PC-9 (cell line): ENCODE measurements at regions not wholly inside any gene's neighbourhood (a gene's known extent, or its start where the extent isn't known, plus 50 kb on each side); places are given as distances from the start of the nearest gene placed in this dataset.

Experiments used
- BruUV-seq: library from RNA; stranded (reverse); fragments of 400-500 nt; replicated peaks from 2 replicates; lab custom pipeline; 2021; lab: Mats Ljungman, UMichigan
- CTCF ChIA-PET: fragments of 300-600 bp; sonication (Branson Sonifier 250); formaldehyde crosslinking; loops from one replicate; lab custom pipeline; 2022; ENCODE audit warnings: antibody characterized with exemption; lab: Charles Lee
- POLR2A ChIA-PET: fragments of 300-600 bp; sonication (Branson Sonifier 250); formaldehyde crosslinking; loops from one replicate; lab custom pipeline; 2022; ENCODE audit warnings: antibody characterized with exemption; ENCODE audit not compliant: unreplicated experiment; lab: Charles Lee
- DNase-seq, 2 experiments: peaks; one replicate each; pipeline versions ENCODE4 v3.0.0 to v3.0.0-alpha.2; 2015 to 2022; ENCODE audit warnings: mixed read lengths in 1 of 2
- H2AFZ ChIP-seq: fragments of 200-600 bp; sonication (generic); 2 replicates; pipeline ENCODE4 v1.8.1; 2017; ENCODE audit warnings: antibody characterized with exemption
- H3F3A ChIP-seq: fragments of 200-600 bp; sonication (generic); 2 replicates; pipeline ENCODE4 v1.8.1; 2017; ENCODE audit warnings: antibody characterized with exemption, mild to moderate bottlenecking, low read depth; ENCODE audit not compliant: insufficient read depth
- H3K27ac ChIP-seq: fragments of 200-600 bp; sonication (generic); 2 replicates; pipeline ENCODE4 v1.6.1; 2016; ENCODE audit warnings: mixed run types
- H3K27me3 ChIP-seq: fragments of 200-600 bp; sonication (generic); 2 replicates; pipeline ENCODE4 v1.6.1; 2016; ENCODE audit warnings: low read depth, mixed run types; ENCODE audit not compliant: insufficient read depth
- H3K36me3 ChIP-seq: fragments of 200-600 bp; sonication (generic); 2 replicates; pipeline ENCODE4 v1.6.1; 2016; ENCODE audit warnings: low read depth, mixed run types
- H3K4me1 ChIP-seq: fragments of 200-600 bp; sonication (generic); replicated peaks from 2 replicates; pipeline ENCODE4 v1.6.1; 2016; ENCODE audit warnings: mixed run types; ENCODE audit not compliant: insufficient read depth
- H3K4me2 ChIP-seq: fragments of 200-600 bp; sonication (generic); 2 replicates; pipeline ENCODE4 v1.6.1; 2017; ENCODE audit warnings: mixed run types
- H3K4me3 ChIP-seq: fragments of 200-600 bp; sonication (generic); 2 replicates; pipeline ENCODE4 v1.6.1; 2016; ENCODE audit warnings: mixed run types
- H3K79me2 ChIP-seq: fragments of 200-600 bp; sonication (generic); 2 replicates; pipeline ENCODE4 v1.6.1; 2017; ENCODE audit warnings: low read depth, mixed run types
- H3K9me2 ChIP-seq: fragments of 200-600 bp; sonication (generic); 2 replicates; pipeline ENCODE4 v1.8.1; 2017; ENCODE audit warnings: mild to moderate bottlenecking; ENCODE audit not compliant: insufficient read depth
- H3K9me3 ChIP-seq: fragments of 200-600 bp; sonication (generic); 2 replicates; pipeline ENCODE4 v1.8.1; 2016; ENCODE audit warnings: low read depth; ENCODE audit not compliant: insufficient read depth
- H4K20me1 ChIP-seq: fragments of 200-600 bp; sonication (generic); 2 replicates; pipeline ENCODE4 v1.8.1; 2017; ENCODE audit not compliant: insufficient read depth
- CTCF ChIP-seq: fragments of 200-600 bp; sonication (generic); conservative IDR thresholded peaks from 2 replicates; pipeline ENCODE4 v1.6.1; 2017; ENCODE audit warnings: mixed run types, antibody characterized with exemption, mild to moderate bottlenecking, moderate library complexity
- EZH2 ChIP-seq: fragments of 200-600 bp; sonication (generic); IDR thresholded peaks from 2 replicates; pipeline ENCODE4 v1.8.0; 2017; ENCODE audit warnings: antibody characterized with exemption, low read depth
- intact Hi-C: fragments of 100-400 bp; cut with micrococcal nuclease; formaldehyde crosslinking; loops from one replicate; pipeline ENCODE4 v1.10.0; 2022; ENCODE audit not compliant: unreplicated experiment

GRCh38 chr16:64290461-64290860 lies 831.4 kb downstream of the CDH11 start:
- CTCF ChIA-PET: no interaction called here
- DNase-seq: no peak
- H2AFZ ChIP-seq: no peak overlapping the region
- TF ChIP-seq EZH2 (no peak), CTCF (no peak)
- no peaks in the 10 kb centered on the region for H3K36me3 ChIP-seq
- BruUV-seq: no TSS peak
- H3K4me2 ChIP-seq: no peak overlapping the region
- no peaks in the 10 kb centered on the region for H3K79me2 ChIP-seq
- no peaks in the 10 kb centered on the region for H3F3A ChIP-seq
- no peak overlapping the region for H3K27ac ChIP-seq
- no peaks in the 10 kb centered on the region for H3K27me3 ChIP-seq
- H3K9me3 ChIP-seq: no peaks in the 10 kb centered on the region
- POLR2A ChIA-PET: no interaction called here
- H4K20me1 ChIP-seq: no peaks in the 10 kb centered on the region
- no peaks in the 10 kb centered on the region for H3K9me2 ChIP-seq
- intact Hi-C loops: no loop called here
- H3K4me1 ChIP-seq: no peaks in the 10 kb centered on the region
- no peak overlapping the region for H3K4me3 ChIP-seq

GRCh38 chr16:64287655-64288528 lies 834.0 kb downstream of the CDH11 start:
- BruUV-seq: no TSS peak
- DNase-seq: no peak
- Histone ChIP-seq H3K4me2 (no peak overlapping the region), H2AFZ (no peak overlapping the region), H3K36me3 (no peaks in the 10 kb centered on the region), H3K4me3 (no peak overlapping the region), H4K20me1 (no peaks in the 10 kb centered on the region), H3K9me2 (no peaks in the 10 kb centered on the region), H3K9me3 (no peaks in the 10 kb centered on the region), H3K79me2 (no peaks in the 10 kb centered on the region), H3K4me1 (no peaks in the 10 kb centered on the region), H3F3A (no peaks in the 10 kb centered on the region), H3K27me3 (no peaks in the 10 kb centered on the region), H3K27ac (no peak overlapping the region)
- POLR2A ChIA-PET: no interaction called here
- no peak for TF ChIP-seq EZH2
- TF ChIP-seq CTCF: no peak
- intact Hi-C loops: no loop called here
- CTCF ChIA-PET: no interaction called here

GRCh38 chr16:64282181-64282580 lies 839.7 kb downstream of the CDH11 start:
- H2AFZ ChIP-seq: no peak overlapping the region
- no peaks in the 10 kb centered on the region for H3K9me3 ChIP-seq
- TF ChIP-seq EZH2 (no peak), CTCF (no peak)
- H3K4me2 ChIP-seq: no peak overlapping the region
- no peaks in the 10 kb centered on the region for H3K27me3 ChIP-seq
- no TSS peak for BruUV-seq
- H3K36me3 ChIP-seq: no peaks in the 10 kb centered on the region
- intact Hi-C loops: no loop called here
- no peaks in the 10 kb centered on the region for H3F3A ChIP-seq
- CTCF ChIA-PET: no interaction called here
- POLR2A ChIA-PET: no interaction called here
- no peak for DNase-seq
- no peak overlapping the region for H3K4me3 ChIP-seq
- no peaks in the 10 kb centered on the region; the same call in 1 of the 2 replicates for H4K20me1 ChIP-seq
- H3K79me2 ChIP-seq: no peaks in the 10 kb centered on the region
- H3K27ac ChIP-seq: no peak overlapping the region
- H3K4me1 ChIP-seq: no peaks in the 10 kb centered on the region
- no peaks in the 10 kb centered on the region for H3K9me2 ChIP-seq
